ENCODE measurements at regions not wholly inside any gene's neighbourhood (a gene's known extent, or its start where the extent isn't known, plus 50 kb on each side); places are given as distances from the start of the nearest gene placed in this dataset.

- DNase-seq (ENCODE audit: low read depth in 2 of 2), result no peak
These were observed 55.2 kb downstream of the FOS start for GRCh38 chr14:75333606-75334548.

DNA sequence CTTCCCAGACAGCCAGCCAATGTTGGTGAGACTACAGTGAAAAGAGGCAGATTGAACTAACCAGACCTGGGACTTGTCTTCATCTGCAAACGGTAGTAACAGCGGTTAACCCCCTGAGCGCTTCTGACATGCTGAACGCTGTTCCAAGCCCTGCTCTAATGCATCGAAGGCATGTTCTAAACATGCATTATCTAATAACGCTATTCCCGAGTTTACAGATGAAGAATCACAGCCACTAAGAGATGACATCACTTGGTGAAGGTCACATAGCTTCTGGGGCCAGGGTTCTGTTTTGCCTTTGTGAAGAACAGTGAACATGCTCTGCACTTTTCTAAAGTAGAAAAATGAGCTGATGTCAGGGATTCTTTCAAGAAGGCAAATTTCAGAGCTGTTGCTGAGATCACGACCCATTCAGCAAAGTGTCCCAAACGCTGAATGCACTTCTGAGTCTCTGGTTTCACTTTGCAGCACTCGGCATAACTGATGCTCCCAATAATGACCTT is 56.0 kb downstream of the FOS start:
- DNase-seq (ENCODE audit: low read depth in 2 of 2), result no peak

GRCh38 chr14:75335571-75335970 is 56.9 kb downstream of the FOS start:
- DNase-seq (ENCODE audit: low read depth in 2 of 2), result no peak

DNA sequence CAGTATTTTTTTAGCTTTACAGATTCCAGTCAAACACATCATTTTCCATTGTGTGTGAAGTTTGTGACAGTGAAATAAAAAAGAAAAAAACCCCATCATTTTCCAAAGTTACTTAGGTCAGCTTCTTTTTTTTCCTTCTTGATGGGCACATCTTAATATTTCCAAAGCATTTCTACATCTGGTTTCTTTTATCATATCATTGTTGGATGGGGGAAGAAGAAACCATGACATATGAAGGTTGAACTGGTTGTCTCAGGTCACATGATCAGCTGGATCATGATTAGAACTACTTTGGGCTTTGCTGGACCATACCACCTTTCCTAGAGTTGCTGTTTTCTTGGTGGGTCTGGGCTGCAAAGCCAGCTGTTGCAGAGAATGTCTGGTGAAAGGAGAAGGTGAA is 59.8 kb downstream of the FOS start:
- no peak for DNase-seq (ENCODE audit: low read depth in 2 of 2)

DNA sequence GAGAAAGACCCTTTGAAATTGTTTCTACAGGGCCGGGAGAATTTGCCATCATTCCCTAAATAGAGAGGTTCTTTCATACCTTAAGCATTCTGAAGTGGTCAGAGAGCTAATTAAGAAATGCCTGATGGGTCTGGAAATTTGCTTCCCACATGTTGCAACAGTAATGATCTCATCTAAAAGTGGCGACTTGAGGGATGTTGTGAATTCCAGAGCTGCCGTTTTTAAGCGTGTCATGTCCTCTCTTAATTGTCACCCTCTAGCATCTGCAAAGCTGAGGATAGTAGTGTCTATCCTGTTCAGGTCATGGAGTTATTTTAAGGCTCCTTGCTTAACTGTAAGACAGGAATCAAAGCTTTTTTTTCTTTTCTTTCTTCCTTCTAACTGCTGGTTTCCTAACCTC is 60.4 kb downstream of the FOS start:
- peak; percentile 49 to 51 for DNase-seq (ENCODE audit: low read depth in 2 of 2)

- no peak for DNase-seq (ENCODE audit: low read depth in 2 of 2)
These were observed 62.3 kb downstream of the FOS start for GRCh38 chr14:75340921-75341320.

DNA sequence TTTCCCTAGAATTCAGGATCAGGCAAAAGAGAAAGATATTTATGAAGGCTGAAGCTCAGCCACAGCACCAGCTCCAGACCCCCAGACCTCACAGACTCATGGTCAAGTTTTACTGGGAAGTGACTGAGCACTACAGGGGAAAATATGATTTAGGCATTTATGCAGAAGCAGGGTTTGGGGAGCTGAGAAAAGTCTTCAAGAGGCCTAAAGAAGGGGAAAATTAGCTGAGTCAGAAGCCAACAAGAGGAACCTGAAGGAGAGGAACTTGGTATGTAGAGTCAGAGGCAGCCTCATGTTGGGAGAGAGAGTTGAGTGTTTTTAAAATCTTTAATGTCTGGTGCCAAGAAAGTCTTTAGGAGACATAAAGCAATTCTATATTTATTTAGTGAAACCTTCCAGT is 63.0 kb downstream of the FOS start:
- no peak for DNase-seq (ENCODE audit: low read depth in 2 of 2)

- no peak for DNase-seq (ENCODE audit: low read depth in 2 of 2)
These were observed 64.4 kb downstream of the FOS start for GRCh38 chr14:75342762-75343599.

GRCh38 chr14:75343911-75344310 is 65.3 kb downstream of the FOS start:
- DNase-seq (ENCODE audit: low read depth in 2 of 2), result peak; percentile 11 to 15

GRCh38 chr14:75344411-75344810 is 65.8 kb downstream of the FOS start:
- no peak for DNase-seq (ENCODE audit: low read depth in 2 of 2)

GRCh38 chr14:75350505-75351060 is 72.0 kb downstream of the FOS start:
- no peak for DNase-seq (ENCODE audit: low read depth in 2 of 2)

- DNase-seq (ENCODE audit: low read depth in 2 of 2), result no peak
These were observed 68.7 kb upstream of the JDP2 start for GRCh38 chr14:75359098-75359497.

- no peak for DNase-seq (ENCODE audit: low read depth in 2 of 2)
These were observed 66.8 kb upstream of the JDP2 start for GRCh38 chr14:75361041-75361440.

DNA sequence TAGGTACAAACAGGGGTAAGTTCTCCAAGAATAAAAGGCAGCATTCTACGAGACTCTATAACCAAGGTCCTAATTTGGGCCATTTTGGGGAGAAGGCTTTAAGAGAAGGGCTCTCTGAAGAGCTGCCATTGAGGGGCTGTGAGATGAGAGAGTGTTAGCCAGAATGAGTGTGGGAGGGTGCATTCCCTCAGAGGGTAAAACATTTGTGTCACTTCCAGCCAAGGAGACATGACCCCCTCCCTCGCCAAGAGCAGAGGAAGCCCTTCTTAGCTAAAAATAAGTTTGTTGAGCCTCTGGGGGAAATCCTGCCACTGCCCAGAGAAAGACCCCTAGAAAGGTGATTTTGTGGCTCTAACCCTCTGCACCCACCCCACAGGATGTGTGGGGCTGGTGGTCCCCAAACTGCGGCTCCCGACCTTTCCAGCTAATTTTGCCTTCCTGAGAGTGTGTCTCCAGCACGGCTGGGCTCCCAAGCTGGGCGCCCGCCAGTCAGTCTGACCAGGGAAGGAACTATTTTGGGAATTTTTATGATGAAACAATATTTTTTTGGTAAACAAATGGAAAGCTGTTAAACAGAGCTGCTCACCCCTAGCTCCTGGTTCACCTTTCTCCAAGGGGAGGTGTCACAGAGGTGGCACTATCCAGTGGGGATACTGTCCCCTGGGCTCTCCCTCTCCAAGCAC is 65.9 kb upstream of the JDP2 start:
- no peak for DNase-seq (ENCODE audit: low read depth in 2 of 2)

DNA sequence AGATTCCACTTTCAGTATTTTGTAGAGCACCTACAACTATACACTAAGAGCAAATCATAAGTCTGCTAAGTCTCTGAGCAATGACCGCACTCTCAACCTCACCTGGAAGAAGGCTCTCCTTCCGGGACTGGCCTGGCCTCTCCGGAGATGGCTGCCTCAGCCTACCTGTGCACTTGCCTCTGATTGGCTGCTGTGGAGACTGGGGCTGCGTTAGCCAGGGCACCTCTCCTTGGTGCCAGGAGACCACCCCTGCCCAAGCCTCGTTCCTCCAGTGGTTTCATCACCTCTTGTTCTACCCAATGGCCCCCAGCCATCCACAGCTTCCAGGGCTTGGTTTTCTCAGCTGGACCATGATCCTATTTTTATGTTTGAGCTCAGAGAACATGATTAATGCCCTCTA is 64.7 kb upstream of the JDP2 start:
- DNase-seq (ENCODE audit: low read depth in 2 of 2), result no peak

- DNase-seq (ENCODE audit: low read depth in 2 of 2), result no peak
These were observed 64.1 kb upstream of the JDP2 start for GRCh38 chr14:75363570-75364227.

- DNase-seq (ENCODE audit: low read depth in 2 of 2), result no peak
These were observed 62.7 kb upstream of the JDP2 start for GRCh38 chr14:75365116-75365515.

GRCh38 chr14:75366963-75367362 is 60.9 kb upstream of the JDP2 start:
- no peak for DNase-seq (ENCODE audit: low read depth in 2 of 2)

- DNase-seq (ENCODE audit: low read depth in 2 of 2), result no peak
These were observed 59.5 kb upstream of the JDP2 start for GRCh38 chr14:75368333-75368732.

GRCh38 chr14:75369506-75369905 is 58.3 kb upstream of the JDP2 start:
- no peak for DNase-seq (ENCODE audit: low read depth in 2 of 2)
